HEK293T (cell line): ENCODE measurements at regions not wholly inside any gene's neighbourhood (a gene's known extent, or its start where the extent isn't known, plus 50 kb on each side); places are given as distances from the start of the nearest gene placed in this dataset.

Experiments
- ARNT ChIP-seq: fragments of 450-650 bp; IDR thresholded peaks from 2 replicates; pipeline ENCODE4 v1.6.1; 2017; ENCODE audit warnings: mild to moderate bottlenecking
- BHLHE40 ChIP-seq: fragments of 450-650 bp; IDR thresholded peaks from 2 replicates; pipeline ENCODE4 v1.6.1; 2016; ENCODE audit warnings: mild to moderate bottlenecking, moderate library complexity, borderline replicate concordance
- CTBP1 ChIP-seq: fragments of 450-650 bp; IDR thresholded peaks from 2 replicates; pipeline ENCODE4 v1.6.1; 2016; ENCODE audit warnings: borderline replicate concordance
- FOXK2 ChIP-seq: fragments of 450-650 bp; IDR thresholded peaks from 2 replicates; pipeline ENCODE4 v1.6.1; 2016; ENCODE audit warnings: mild to moderate bottlenecking
- FOXM1 ChIP-seq: fragments of 450-650 bp; IDR thresholded peaks from 2 replicates; pipeline ENCODE4 v1.6.1; 2017; ENCODE audit warnings: mild to moderate bottlenecking, borderline replicate concordance
- HDGF ChIP-seq: fragments of 450-650 bp; IDR thresholded peaks from 2 replicates; pipeline ENCODE4 v1.6.1; 2017; ENCODE audit warnings: antibody characterized with exemption, borderline replicate concordance
- LEF1 ChIP-seq: fragments of 450-650 bp; IDR thresholded peaks from 2 replicates; pipeline ENCODE4 v1.6.1; 2017; ENCODE audit warnings: mild to moderate bottlenecking, borderline replicate concordance

DNA sequence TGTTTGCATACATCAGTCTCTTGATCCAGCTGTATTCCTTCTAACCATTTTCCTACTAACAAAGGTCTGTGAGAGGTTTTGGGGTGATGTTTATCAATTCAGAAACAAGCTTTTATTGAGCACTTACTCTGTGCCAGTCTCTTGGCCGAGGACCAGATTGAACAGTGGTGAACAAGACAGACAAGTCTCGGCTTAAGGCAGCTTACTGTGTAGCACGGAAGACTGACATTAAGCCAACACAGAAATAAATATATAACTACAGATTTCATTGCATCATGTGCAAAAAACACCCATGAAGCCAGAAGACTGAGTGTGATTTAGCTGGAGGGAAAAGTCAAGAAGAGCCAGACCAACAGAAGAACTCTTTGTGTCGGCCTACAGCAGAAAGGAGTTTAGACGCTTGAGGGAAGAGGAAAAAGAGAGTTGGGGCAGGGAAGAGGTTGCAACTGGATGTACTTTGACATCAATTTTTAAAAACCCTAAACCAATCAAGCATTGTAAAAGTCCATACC lies 549.6 kb upstream of the CITED2 start:
- no peak for TF ChIP-seq ARNT
- no peak for TF ChIP-seq BHLHE40
- TF ChIP-seq FOXK2, result no peak
- no peak for TF ChIP-seq LEF1
- TF ChIP-seq HDGF, result no peak
- TF ChIP-seq FOXM1, result no peak
- TF ChIP-seq CTBP1, result no peak
